HG02588 (cell line): ENCODE measurements at regions not wholly inside any gene's neighbourhood (a gene's known extent, or its start where the extent isn't known, plus 50 kb on each side); places are given as distances from the start of the nearest gene placed in this dataset.
"Not testable (repeated sequence)": the region's sequence is repeated elsewhere in the genome, so short reads cannot be mapped to it uniquely, and the experiment has no call there.

Source experiments
- ATAC-seq: cut with Tn5 transposase; IDR thresholded peaks from one replicate; pipeline ENCODE4 v1.9.1; 2021; ENCODE audit warnings: mild to moderate bottlenecking, moderate library complexity; ENCODE audit not compliant: unreplicated experiment

DNA sequence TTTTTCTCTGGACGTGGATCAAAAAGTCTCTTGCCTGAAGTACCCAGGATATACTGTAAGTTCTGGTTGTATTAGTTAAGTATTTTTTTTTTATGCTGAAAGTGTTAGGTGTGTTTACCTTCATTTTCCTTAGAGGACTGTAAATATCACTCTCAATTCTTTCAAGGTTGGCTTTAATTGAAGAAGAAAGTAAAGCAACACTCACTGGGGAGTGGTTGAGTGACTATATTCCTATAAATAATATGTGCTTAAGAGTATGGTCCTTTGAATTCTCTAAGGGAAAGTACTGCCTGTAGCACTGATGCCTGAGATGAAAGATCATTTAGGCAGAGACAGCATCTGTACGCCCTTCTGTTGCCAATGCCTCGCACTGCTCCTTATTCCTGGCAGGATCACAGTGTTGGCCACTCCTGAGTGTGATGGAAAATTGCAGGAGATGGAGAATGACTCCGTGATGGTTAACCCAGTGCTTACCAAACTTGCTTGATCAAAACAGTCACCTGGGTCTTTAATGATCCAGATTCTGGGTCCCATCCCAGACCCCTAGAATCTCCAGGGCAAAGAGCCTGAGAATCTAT, 182.0 kb upstream of the MPDZ start:
- no peak for ATAC-seq

- no peak for ATAC-seq
Measured at GRCh38 chr9:13459071-13459470, 179.6 kb upstream of the MPDZ start.

GRCh38 chr9:13457795-13458194, 178.3 kb upstream of the MPDZ start:
- no peak for ATAC-seq

GRCh38 chr9:13450723-13451122, 171.2 kb upstream of the MPDZ start:
- ATAC-seq: no peak

DNA sequence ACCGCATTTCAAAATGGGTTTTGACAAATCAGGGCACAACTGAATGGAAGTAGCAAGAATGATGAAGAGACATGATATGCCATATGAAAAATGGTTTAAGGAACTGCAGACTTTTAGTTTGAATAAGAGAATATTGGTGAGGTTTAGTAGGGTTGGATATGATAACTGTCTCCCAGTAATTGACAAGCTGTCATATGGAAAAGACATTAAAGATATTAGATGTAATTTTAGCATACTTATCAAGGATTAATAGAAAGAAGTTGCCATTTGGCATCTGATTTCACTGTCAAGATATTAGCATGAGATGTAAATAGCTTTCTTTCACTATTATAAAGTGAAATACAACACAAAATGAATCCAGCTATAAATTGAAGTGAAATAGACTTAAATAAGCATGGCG, 169.0 kb upstream of the MPDZ start:
- no peak for ATAC-seq

- no peak for ATAC-seq
Measured at GRCh38 chr9:13447843-13448422, 168.4 kb upstream of the MPDZ start.

GRCh38 chr9:13446938-13447842, 167.7 kb upstream of the MPDZ start:
- ATAC-seq: no peak

GRCh38 chr9:13446286-13446937, 166.9 kb upstream of the MPDZ start:
- no peak for ATAC-seq

DNA sequence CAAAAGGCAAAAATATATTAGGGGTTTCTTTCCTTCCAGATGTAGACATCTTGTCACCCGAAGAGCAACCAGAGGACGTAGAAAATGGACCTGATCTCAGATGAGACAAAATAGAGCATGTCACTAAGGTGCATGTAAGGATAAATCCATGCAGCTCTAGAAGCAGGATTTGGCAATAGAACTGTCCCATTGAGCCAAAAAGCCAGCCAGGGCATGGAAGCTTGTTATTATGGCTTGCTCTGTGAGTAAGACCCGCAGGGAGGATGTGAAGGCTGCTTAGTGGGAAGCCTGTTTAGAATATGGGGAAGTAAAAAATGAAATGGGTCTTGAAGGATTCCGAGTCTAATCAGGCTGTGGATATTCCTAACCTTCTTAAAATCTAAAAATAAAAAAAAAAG, 165.6 kb upstream of the MPDZ start:
- ATAC-seq: no peak

GRCh38 chr9:13444245-13445102, 165.0 kb upstream of the MPDZ start:
- ATAC-seq: no peak

- no peak for ATAC-seq
Measured at GRCh38 chr9:13443346-13444244, 164.1 kb upstream of the MPDZ start.

DNA sequence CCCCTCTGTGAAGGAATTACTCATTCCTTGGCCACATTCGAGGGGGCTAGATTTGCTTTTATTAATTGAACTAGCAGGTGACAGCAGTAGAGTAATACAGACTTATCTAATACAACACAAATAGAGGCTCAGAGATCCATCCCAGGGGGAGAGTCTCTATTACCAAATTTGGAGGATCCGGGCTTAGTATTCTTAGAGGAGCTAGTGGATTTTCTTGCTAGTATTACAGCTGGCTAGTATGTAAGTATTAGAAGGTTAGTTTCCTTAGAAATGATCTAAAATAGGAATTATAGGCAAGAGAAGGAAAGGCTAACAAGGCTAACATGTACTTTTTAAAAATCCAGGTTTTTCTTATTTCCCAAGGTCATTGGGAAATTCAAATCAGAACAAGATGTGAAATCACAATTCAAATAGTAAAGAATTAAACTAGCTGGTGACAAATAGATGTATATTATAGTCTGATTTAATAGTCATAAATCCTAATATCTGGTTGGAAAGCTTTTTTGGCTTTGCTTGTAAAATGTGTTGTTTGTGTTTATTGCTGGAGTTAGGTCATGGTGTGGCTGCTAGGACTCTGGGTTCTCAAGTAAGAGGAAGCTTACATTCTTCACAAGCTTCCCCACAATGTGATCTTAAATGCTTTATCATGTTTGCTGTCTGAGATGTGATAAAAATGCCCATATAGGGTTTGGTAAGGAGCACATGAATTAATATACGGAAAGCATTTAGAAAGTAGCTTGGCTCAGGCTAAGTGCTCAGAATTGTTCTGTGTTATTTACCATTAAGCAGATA, 160.4 kb upstream of the MPDZ start:
- no peak for ATAC-seq

GRCh38 chr9:13437866-13438265, 158.4 kb upstream of the MPDZ start:
- no peak for ATAC-seq

DNA sequence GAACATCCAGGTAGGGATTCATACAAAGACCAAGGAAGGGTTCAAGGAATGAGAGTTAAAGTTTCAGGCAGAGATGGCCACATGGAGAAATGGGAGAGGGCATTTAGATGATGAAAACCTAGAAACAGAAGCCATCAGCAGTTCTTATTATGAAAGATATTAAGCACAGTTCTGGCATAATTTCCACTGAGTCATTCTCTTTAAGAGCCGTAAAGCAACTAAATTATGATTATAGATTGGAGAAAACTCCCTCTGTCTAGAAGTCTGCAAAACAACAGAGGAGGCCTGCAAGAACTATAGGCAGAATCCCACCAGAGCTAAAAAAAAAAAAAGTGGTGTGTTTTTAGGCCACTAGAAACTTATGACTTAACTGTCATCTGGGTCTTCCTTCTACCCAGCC, 157.1 kb upstream of the MPDZ start:
- no peak for ATAC-seq

DNA sequence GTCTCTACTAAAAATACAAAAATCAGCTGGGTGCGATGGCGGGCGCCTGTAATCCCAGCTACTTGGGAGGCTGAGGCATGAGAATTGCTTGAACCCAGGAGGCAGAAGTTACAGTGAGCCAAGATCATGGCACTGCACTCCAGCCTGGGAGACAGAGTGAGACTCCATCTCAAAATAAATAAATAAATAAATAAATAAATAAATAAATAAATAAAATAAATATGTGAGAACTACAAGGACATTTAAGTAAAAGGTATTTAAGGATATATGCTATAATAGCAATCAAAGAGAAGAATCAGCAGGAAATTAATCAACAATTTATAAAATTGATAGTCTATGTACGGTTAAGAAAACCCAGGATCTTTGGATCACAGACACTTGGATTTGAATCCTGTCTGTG, 154.0 kb upstream of the MPDZ start:
- not testable (repeated sequence) for ATAC-seq

DNA sequence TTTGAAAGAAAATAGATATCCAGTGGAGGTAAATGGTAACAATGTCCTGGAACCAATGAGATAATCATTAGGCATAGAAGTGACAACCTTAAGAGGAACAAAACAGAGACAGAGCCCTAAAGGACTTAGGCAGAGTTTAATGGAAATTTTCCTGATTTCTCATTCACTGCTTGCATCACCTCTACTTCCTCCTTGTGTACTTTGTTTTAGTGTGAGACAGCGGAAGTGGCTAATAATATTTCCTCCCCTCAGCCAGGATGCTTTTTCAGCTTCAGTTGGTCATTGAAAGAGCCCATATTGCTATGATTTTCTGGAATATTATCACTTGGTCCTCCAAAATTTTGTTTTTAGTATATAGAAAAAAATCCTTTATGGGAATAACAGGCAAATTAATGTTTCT, 153.4 kb upstream of the MPDZ start:
- ATAC-seq: no peak

DNA sequence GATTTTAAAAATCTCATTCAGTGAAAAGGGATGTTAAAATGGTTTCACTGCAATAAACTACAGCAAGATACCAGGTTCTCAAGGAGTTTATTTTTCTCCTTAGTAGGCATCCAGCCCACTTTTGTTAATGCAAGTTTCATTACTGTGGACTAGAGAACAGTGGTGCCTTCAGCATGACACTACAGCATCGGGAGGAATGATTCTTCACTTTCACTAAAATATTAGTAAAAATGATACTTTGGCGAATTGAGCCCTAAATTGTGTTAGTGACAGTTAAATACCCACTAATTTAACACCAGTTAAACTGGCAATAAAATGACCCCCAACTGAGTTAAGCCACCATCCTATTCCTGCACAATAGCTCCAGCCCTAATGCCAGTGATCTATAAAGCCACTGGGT, 152.2 kb upstream of the MPDZ start:
- no peak for ATAC-seq

DNA sequence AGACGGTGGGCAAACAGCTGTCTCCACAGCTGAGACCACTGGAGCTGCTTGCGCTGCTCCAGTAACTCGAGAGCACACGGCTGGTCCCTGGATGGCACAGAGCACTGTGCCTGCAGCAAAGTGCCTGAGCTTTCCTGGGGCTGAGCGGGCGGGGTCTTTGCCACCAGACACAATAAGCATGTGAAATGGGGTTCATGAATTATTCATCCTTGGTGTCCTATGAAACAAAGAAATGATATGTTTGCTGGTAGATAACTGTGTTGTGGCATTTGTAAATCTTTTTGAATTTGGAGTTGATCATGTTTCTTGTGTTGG, 151.7 kb upstream of the MPDZ start:
- no peak for ATAC-seq
